Right ventricle myocardium inferior (tissue), 1 donor: ENCODE measurements at regions not wholly inside any gene's neighbourhood (a gene's known extent, or its start where the extent isn't known, plus 50 kb on each side); places are given as distances from the start of the nearest gene placed in this dataset.
"Not testable (repeated sequence)": the region's sequence is repeated elsewhere in the genome, so short reads cannot be mapped to it uniquely, and the experiment has no call there.

Source experiments
- ATAC-seq: fragments of 200-7000 bp; cut with Tn5 transposase; one replicate; pipeline ENCODE4 v1.9.1; 2020; ENCODE audit warnings: mild to moderate bottlenecking, moderate library complexity
- DNase-seq: peaks from one replicate; pipeline ENCODE4 v3.0.0; 2021; ENCODE audit errors: missing footprints
- intact Hi-C: fragments of 100-400 bp; cut with DNase I; formaldehyde crosslinking; loops from one replicate; pipeline ENCODE4 v1.11.0; 2022
- donor health status: DM: no; HTN: yes; CAD: no; lungs with severe emphysema.

DNA sequence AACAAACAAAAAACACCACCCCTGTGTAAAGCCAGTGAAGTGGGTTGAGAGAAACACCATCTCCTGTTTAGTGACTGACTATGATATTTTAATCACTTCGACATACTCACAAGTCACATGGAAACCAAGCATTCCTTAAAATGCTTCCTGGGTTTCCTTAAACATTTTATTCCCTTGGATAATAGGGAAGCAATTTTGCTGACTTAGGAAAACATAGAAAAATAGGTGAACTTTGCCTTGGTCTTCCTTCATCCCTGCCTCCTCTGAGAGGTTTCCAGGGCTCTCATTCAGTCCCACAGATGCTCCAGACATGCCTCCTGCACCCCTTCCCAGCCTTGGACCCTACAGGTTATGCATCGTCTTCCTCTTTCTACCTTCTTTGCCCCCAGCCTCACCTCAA, 122.6 kb upstream of the SERPINE2 start:
- intact Hi-C loops: no loop called here
- ATAC-seq: no peak
- DNase-seq: no peak

DNA sequence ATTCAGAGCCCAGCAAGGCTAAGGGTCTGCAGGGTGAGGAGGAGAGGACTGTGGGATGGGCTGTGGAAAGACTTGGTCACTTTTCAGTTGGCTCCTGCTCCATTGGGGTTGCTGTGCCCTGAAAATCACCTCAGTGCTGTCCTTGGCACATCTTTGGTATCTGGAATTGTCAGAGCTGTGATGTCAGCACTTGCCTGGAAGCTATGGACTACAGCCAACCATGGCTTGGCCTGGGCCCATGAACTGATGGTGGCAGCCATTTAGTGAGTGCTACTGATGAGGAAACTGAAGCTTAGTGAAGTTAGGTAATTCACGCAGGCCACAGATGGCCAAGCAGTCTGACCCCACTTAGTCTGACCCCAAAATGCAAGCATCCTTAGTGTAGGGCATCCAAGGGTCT, 121.8 kb upstream of the SERPINE2 start:
- ATAC-seq (no peak), DNase-seq (peak; percentile 75)
- intact Hi-C loops: no loop called here

DNA sequence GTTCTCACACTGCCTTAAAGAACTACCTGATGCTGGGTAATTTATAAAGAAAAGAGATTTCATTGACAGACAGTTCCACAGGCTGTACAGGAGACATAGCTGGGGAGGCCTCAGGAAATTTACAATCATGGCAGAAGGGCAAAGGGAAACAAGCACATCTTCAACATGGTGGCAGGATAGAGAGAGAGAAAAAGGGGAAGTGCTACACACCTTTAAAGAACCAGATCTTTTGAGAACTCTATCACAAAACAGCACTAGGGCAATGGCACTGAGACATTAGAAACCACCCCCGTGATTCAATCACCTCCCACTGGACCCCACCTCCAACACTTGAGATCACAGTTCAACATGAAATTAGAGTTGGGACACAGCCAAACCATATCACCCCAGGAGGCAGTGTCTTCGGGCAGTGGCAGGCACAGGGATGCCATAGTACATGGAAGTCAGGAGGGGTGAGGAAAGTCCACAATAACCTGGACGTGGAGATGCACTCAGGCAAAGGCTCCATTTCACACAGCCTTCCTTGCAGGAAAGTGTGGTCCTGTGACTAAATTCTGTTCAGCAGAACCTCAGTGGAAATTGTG, 120.4 kb upstream of the SERPINE2 start:
- intact Hi-C loops: no loop called here
- DNase-seq (no peak), ATAC-seq (no peak)

DNA sequence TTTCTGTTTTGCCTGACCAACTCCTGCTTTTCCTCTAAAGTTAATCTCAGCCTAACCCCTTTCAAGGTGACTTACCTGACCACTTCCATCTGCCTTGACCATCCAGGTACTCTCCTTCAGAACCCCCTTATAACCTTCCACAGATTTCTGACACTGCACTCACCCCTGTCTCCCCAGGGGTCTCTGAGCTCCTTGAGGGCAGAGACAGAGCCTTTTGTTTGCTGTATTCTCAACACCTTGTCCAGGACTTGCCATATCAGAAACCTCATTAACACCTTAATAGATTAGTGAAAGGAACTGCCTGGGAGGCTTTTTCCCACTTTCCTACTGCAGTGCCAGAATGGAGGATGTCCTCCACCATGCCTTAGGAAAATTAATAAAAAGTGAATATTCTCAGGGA, 119.7 kb upstream of the SERPINE2 start:
- no peak for ATAC-seq
- intact Hi-C loops: no loop called here
- no peak for DNase-seq

DNA sequence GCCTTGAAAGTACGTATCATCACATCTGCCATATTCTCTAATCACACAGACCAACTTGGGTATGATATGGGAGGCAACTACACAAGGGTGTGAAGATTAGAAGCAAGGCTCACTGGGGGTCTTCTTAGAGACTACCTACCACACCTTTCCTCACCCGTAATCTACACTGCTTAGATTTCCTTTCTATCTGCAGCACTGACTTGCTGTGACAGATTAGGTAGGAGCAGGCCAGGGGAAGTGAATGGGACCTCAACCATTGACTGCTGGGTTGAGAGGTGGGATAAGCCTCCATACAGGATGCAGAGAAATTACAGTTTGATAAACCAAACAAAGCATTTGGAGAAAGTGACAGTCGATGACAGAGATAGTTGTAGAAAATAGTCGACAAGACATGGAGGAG, 119.0 kb upstream of the SERPINE2 start:
- intact Hi-C loops: no loop called here
- no peak for DNase-seq
- no peak for ATAC-seq

DNA sequence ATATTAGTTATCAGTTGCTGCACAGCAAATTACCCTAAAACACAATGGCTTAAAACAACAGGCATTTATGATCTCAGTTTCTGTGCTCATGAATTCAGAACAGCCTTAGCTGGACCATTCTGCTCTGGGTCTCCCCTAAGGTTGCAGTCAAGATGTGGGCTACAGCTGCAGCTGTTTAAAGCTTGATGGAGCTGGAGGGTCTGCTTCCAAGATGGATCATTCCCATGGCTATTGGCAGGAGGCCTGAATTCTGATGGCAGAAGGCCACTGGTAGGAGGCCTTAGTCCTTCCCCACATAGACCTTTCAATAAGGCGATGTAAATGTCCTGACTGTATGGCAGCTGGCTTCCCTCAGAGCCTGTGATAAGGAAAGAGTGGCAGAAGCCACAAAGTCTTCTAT, 118.6 kb upstream of the SERPINE2 start:
- peak; percentile 70 for ATAC-seq
- intact Hi-C loops: no loop called here
- DNase-seq: no peak

DNA sequence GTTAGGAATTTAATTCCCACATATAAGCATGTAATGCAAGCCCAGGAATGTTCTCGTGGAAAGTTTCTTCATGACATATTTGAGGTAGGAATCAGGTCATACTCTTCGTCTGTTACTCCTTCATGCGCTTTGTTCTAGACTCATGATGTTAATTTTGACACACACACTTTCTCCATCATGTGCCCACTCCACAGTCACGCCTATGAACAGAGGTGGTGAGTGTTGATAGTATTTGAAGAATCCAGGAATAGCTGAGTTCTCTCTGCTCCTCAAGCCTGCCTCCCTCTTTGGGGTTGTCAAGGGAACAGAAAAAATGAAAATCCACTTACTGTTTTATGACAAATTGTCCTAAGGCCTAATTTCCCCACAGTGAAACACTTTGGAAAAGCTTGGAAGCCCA, 117.3 kb upstream of the SERPINE2 start:
- no peak for DNase-seq
- intact Hi-C loops: no loop called here
- ATAC-seq: no peak

DNA sequence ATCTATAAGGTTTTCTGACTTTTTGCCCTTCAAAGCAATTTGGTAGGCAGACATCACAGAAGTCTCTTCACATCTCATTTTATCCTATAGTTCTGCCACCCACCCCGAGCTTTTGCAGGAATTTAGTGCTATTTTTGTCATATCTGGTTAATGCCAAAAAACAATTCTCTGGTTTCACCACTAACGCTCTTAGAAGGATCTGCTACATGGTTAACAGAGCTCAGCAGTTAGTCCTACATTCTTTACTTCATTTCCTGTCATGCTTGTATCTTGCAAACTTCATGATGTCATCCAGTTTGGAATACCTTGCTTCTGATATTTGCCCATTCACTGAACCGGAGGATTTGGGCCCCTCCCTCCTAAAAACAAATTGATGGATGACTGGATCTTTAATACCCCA, 116.8 kb upstream of the SERPINE2 start:
- intact Hi-C loops: no loop called here
- ATAC-seq: no peak
- DNase-seq: no peak

DNA sequence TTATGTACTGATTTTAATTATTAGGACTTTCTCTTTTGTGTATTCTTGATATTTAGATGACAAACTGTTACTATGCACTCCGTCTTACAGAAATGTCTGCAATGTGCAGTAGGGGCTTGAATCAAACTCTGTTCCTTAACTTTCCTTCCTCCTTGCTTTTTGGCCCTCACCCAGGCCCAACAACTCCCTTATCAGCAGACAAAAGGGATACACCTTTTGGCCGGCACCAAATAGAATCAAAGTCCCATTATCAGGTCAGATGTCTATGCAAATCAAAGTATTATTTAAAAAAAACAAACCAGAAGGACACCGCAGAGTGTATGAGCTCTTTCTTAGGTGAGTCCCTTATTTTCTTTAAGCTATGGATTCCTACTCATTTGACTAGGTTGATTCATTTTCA, 116.3 kb upstream of the SERPINE2 start:
- intact Hi-C loops: no loop called here
- DNase-seq (no peak), ATAC-seq (no peak)

DNA sequence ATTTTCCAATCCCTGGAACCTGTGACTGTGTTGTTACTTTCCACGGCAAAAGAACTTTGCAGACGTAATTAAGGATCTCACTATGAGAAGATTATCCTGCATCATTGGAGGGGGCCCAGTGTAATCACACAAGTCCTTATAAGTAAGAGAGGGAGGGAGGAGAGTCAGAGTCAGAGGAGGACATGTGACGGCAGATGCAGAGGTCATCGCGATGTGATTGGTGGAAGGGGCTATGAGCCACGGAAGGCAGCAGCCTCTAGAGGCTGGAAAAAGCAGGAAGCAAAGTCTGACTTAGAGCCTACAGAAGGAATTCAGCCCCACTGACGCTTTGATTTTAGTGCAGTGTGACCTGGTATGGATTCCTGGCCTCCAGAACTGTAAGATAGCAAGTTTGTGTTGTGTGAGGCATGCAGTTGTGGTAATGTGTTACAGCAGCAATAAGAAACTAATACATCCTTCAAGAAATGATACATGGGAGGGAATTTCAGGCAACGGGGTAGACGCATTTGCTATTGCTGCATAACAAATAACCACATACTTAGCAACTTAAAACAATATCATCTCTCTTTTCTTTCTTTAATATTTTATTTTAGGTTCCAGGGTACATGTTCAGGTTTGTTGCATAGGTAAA, 112.7 kb upstream of the SERPINE2 start:
- ATAC-seq (no peak), DNase-seq (no peak)
- intact Hi-C loops: no loop called here

DNA sequence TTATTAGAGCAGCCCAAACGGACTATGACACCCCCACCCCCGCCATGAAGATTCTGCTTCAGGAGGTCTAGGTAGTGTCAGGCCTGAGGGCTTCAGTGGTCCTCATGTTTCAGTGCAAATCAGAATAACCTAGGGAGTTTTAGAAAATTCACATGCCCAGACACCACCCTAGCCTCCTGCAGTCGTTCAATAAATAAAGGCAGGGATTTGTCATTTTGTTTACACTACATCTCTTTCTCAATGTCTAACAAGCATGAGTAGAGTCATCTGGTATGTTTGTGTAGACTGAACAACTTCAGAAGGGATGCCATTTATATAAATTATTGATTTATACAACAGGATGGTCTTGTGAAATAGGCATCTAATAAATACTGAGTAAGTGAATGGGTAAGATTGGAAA, 112.1 kb upstream of the SERPINE2 start:
- DNase-seq: no peak
- ATAC-seq: no peak

DNA sequence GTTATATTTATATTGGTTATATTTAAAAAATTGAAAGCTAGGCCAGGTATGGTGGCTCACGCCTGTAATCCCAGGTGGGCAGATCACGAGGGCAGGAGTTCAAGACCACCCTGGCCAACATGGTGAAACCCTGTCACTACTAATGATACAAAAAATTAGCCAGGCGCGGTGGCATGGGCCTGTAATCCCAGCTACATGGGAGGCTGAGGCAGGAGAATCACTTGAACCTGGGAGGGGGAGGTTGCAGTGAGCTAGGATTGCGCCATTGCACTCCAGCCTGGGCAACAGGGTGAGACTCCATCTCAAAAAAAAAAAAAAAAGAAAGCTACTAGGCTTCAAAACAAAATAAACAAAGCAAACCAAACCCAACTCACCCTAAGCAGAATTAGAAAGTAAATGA, 109.0 kb upstream of the SERPINE2 start:
- ATAC-seq, DNase-seq, intact Hi-C loops: not testable (repeated sequence)

More for the DNA sequence above, 112.1 kb upstream of the SERPINE2 start:
- intact Hi-C loops: no loop called here

DNA sequence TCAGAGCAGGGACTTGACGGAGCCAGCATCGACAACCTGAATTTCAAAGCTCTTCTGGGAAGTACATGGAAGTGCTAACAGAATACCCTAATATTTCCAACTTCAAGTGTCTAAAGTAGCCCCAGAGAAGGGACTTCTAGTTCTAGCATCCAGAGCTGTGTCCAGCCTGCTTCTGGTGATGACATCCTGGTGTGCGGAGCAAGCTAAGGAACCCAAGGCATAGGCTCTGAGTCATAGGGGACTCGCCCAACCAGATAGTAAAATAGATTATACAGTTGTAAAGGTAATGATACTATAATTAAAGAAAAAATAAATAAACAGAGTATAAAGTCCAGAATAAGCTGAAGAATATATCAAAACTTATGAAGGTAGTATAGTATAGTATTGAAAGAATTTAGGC, 108.1 kb upstream of the SERPINE2 start:
- intact Hi-C loops: no loop called here
- ATAC-seq (no peak), DNase-seq (no peak)

DNA sequence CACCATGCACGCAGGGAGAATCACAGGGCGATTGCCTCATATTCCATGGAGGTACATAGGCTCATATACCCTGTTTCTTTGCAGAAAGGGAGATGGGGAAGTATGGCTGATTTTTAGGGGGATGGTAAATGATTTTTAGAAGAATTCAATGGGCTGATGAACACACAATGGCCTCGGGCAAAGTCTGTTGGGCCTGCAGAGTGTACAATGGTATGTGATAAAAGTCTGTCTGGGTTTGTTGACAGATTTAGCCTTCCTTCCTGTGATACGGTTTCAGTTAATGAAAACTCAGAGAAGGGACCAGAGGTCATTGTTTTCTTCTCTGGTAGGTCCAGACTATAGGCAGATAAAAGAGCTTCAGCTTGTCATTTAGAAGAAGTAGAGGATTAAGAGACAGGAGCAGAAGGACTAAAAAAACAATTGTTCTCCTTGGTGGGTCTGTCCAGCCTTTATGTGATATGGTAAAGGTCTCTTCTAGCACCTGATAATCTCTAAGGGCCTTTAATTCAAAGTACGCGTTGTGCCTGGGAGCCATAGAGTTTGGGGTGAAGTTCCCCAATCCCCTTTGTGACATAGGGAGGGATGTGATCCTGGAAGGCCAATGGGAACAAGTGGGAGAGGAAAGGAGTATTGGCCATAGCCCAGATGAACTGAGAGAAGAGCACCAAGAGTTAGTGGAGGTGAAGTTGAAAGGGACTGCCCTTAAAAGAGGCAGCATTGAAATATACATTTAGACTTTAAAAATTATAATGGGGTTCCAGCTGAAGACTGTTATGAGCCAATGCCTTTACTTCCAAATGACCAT, 107.5 kb upstream of the SERPINE2 start:
- ATAC-seq (no peak), DNase-seq (no peak)
- intact Hi-C loops: no loop called here

DNA sequence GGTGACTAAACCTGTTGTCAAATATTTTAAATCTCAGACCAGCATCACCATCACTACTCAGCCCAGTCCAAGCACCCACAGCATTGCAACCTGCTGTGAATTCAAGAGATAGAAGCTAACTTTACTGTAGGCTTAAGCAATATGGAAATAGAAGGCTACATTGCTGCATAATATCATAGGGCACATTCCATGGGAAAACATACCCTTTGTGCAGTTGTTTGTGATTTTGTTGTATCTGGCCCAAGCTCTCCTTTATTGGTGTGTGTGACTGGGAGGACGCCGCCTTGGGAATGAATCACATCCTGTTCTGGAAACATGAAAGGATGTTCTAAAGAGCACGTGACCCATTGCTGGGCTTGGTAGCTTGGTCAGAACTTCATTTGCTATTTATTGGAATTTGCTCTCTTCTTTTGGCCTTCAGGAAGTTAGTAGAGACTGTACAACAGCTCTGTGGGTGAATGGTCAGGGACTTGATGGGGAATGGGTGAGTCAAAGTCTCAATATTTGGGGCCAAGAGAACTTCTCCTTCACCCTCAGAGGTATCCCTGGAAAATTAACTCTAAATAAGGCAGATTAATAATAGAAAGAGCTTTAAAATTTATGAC, 106.8 kb upstream of the SERPINE2 start:
- no peak for ATAC-seq
- DNase-seq: no peak
- intact Hi-C loops: no loop called here

DNA sequence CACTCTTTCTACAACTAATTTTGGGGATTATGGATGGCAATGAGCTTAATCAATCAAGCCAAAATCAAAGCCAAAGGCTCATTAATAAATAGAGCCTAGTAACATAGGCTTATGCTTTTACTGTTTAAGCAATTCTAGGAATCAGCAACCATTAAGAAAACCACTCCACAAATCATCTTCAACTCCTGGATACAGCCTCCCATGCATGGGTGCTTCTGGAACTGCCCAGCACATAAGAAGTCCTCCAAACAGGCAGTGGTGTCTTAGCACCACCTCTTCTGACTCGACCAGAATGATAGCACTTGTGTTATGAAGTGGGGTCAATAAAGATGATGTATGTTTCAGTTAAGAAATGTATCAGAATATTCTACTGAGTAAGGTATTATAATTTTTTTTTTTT, 104.4 kb upstream of the SERPINE2 start:
- DNase-seq (no peak), ATAC-seq (no peak)
- intact Hi-C loops: no loop called here

DNA sequence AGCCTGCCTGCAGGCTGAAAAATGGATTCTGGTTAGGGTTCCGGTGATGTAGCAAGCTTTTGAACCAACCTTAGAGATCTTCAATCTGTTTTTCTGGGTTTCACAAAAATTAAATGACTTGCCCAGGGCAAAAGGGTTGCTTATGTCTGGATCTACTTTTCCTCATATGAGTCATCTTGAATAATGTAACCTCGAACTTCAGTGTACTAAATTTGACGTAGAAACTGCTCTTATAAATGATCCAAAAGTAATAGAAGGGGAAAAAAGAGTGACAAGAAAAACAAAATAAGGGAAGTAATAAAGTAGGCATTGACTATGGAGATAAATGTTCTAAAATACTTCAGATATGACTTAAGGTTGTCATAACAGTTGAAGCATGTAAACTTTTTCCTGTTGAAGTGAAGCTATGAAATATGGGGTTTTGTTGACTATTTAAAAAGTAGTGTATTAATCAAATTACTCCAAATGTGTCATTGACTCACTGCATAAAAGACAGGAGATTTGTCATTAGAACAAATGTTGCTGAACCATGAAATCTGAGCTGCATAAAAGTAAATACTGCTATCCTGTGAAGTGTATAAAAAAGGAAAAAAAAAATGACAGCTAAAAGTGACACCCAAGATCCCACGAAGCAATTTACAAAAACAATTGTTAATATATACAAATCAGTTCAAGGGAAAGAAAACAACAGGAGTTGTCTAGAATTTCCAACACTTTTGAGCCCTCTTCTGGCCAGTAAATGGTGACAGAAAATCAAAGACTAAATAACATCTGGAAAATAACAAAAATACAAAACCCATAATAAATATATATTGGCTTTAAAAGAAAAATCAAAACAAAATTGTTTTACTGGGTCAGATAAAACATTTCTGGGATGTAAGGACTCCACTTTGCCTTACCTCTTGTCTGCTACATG, 103.6 kb upstream of the SERPINE2 start:
- intact Hi-C loops: no loop called here
- DNase-seq: no peak
- no peak for ATAC-seq

DNA sequence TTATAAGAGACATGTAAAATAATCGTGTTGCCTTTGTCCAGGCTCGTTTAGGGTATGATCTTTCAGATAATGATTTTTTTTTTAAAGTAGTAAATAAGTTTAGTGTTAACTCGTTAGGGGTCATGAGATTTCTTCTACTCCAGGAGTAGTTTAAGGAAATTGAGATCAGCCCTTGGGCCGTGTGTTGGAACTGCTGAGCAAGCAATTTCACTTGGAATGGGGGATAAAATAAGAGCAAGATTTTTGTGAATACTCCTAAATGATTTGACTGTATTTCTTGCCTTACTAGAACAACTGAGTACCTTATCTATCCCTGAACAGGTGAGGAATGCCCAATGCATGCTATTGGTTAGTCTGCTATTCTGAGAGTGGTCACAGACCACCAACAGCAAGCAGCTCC, 102.2 kb upstream of the SERPINE2 start:
- intact Hi-C loops: no loop called here
- DNase-seq (no peak), ATAC-seq (no peak)

DNA sequence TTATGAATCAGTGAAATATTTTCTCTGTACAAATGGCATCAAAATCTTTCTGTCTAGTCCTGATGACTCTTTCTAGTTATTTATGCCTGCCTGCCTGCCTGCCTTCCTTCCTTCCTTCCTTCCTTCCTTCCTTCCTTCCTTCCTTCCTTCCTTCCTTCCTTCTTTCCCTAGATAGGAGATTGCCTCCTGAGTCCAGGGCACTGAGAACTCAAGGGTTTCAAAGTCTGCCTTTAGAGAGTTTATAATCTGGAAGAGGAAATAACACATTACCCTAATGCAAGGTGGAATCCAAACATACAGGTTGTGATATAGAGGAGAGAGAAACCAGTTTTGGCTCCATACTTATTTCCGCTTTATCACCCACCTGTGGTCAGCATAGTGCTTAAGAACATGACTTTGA, 98.1 kb upstream of the SERPINE2 start:
- DNase-seq: no peak
- intact Hi-C loops: no loop called here
- ATAC-seq: no peak
